OCI-LY7 (cell line): ENCODE measurements at regions not wholly inside any gene's neighbourhood (a gene's known extent, or its start where the extent isn't known, plus 50 kb on each side); places are given as distances from the start of the nearest gene placed in this dataset.

ENCODE experiments used
- BruUV-seq: library from RNA; stranded (reverse); fragments of 400-500 nt; replicated peaks from 2 replicates; lab custom pipeline; 2021; lab: Mats Ljungman, UMichigan
- CTCF ChIA-PET: fragments of 300-600 bp; sonication (Branson Sonifier 250); formaldehyde crosslinking; loops from one replicate; lab custom pipeline; 2022; ENCODE audit warnings: antibody characterized with exemption; ENCODE audit not compliant: unreplicated experiment; lab: Charles Lee
- POLR2A ChIA-PET: fragments of 300-600 bp; sonication (Branson Sonifier 250); formaldehyde crosslinking; loops from one replicate; lab custom pipeline; 2022; ENCODE audit warnings: antibody characterized with exemption; lab: Charles Lee
- DNase-seq: peaks from one replicate; pipeline ENCODE4 v3.0.0-alpha.2; 2015; ENCODE audit warnings: low spot score
- H2AFZ ChIP-seq: fragments of 200-600 bp; sonication (generic), shearing (Covaris generic); 2 replicates; pipeline ENCODE4 v1.6.1; 2014; ENCODE audit warnings: mild to moderate bottlenecking, antibody characterized with exemption, low read length, moderate library complexity
- H3K27ac ChIP-seq: fragments of 200-600 bp; sonication (generic); 2 replicates; pipeline ENCODE4 v1.5.1; 2014; ENCODE audit warnings: mixed run types, low read depth, mild to moderate bottlenecking, moderate library complexity, low read length, inconsistent platforms; ENCODE audit not compliant: poor library complexity, severe bottlenecking
- H3K36me3 ChIP-seq: fragments of 200-600 bp; sonication (generic); 2 replicates; pipeline ENCODE4 v1.6.1; 2014; ENCODE audit warnings: mild to moderate bottlenecking, antibody characterized with exemption, low read length, moderate library complexity, mixed read lengths; ENCODE audit not compliant: insufficient read depth
- H3K4me1 ChIP-seq: fragments of 200-600 bp; sonication (generic); 2 replicates; pipeline ENCODE4 v1.5.1; 2014; ENCODE audit warnings: mild to moderate bottlenecking, low read length; ENCODE audit not compliant: insufficient read depth, poor library complexity, severe bottlenecking
- H3K4me2 ChIP-seq: fragments of 200-600 bp; sonication (generic); 2 replicates; pipeline ENCODE4 v1.6.1; 2014; ENCODE audit warnings: mild to moderate bottlenecking, low read length
- H3K4me3 ChIP-seq: fragments of 200-600 bp; sonication (generic); 2 replicates; pipeline ENCODE4 v1.5.1; 2014; ENCODE audit warnings: mild to moderate bottlenecking, low read depth, low read length; ENCODE audit not compliant: poor library complexity, severe bottlenecking
- H3K79me2 ChIP-seq: fragments of 200-600 bp; sonication (generic); 2 replicates; pipeline ENCODE4 v1.6.1; 2016; ENCODE audit warnings: low read depth, mild to moderate bottlenecking, low read length, moderate library complexity, mixed read lengths; ENCODE audit not compliant: insufficient read depth
- H3K9me2 ChIP-seq: fragments of 200-600 bp; sonication (generic); 2 replicates; pipeline ENCODE4 v1.6.1; 2016; ENCODE audit warnings: mild to moderate bottlenecking, low read length, mixed read lengths; ENCODE audit not compliant: insufficient read depth
- H3K9me3 ChIP-seq: fragments of 200-600 bp; sonication (generic); 2 replicates; pipeline ENCODE4 v1.6.1; 2014; ENCODE audit warnings: mild to moderate bottlenecking, mixed run types, low read length, mixed read lengths
- H4K20me1 ChIP-seq: fragments of 200-600 bp; sonication (generic); 2 replicates; pipeline ENCODE4 v1.6.1; 2014; ENCODE audit warnings: mild to moderate bottlenecking, antibody characterized with exemption, low read length, moderate library complexity, mixed read lengths; ENCODE audit not compliant: insufficient read depth
- EZH2phosphoT487 ChIP-seq: fragments of 200-600 bp; sonication (generic); IDR thresholded peaks from 2 replicates; pipeline ENCODE4 v1.6.1; 2018; ENCODE audit warnings: low read depth, borderline replicate concordance, mild to moderate bottlenecking, mixed run types, antibody characterized with exemption, low read length, moderate library complexity, mixed read lengths
- intact Hi-C: fragments of 100-400 bp; cut with micrococcal nuclease; formaldehyde crosslinking; loops from one replicate; pipeline ENCODE4 v1.10.0; 2022; ENCODE audit not compliant: unreplicated experiment
- TF ChIP-seq, protein P1 (sequence below): fragments of 200-600 bp; sonication (generic); conservative IDR thresholded peaks from 2 replicates; pipeline ENCODE4 v1.5.1; 2014; ENCODE audit warnings: mild to moderate bottlenecking, antibody characterized with exemption, low read length, moderate library complexity, mixed read lengths

- no peak for DNase-seq
- intact Hi-C loops = no loop called here
- Histone ChIP-seq H2AFZ (no peak overlapping the region), H4K20me1 (no peaks in the 10 kb centered on the region), H3K36me3 (no peaks in the 10 kb centered on the region), H3K9me2 (no peaks in the 10 kb centered on the region), H3K4me2 (no peak overlapping the region), H3K9me3 (no peaks in the 10 kb centered on the region), H3K79me2 (no peaks in the 10 kb centered on the region), H3K27ac (no peak overlapping the region), H3K4me3 (no peak overlapping the region), H3K4me1 (no peaks in the 10 kb centered on the region)
- TF ChIP-seq, protein P1, sequence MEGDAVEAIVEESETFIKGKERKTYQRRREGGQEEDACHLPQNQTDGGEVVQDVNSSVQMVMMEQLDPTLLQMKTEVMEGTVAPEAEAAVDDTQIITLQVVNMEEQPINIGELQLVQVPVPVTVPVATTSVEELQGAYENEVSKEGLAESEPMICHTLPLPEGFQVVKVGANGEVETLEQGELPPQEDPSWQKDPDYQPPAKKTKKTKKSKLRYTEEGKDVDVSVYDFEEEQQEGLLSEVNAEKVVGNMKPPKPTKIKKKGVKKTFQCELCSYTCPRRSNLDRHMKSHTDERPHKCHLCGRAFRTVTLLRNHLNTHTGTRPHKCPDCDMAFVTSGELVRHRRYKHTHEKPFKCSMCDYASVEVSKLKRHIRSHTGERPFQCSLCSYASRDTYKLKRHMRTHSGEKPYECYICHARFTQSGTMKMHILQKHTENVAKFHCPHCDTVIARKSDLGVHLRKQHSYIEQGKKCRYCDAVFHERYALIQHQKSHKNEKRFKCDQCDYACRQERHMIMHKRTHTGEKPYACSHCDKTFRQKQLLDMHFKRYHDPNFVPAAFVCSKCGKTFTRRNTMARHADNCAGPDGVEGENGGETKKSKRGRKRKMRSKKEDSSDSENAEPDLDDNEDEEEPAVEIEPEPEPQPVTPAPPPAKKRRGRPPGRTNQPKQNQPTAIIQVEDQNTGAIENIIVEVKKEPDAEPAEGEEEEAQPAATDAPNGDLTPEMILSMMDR = no peak
- TF ChIP-seq EZH2phosphoT487 = no peak
- CTCF ChIA-PET = no interaction called here
- POLR2A ChIA-PET = no interaction called here
- BruUV-seq = no TSS peak
Measured at GRCh38 chr11:130634961-130635473, 186.6 kb downstream of the ADAMTS15 start.

DNA sequence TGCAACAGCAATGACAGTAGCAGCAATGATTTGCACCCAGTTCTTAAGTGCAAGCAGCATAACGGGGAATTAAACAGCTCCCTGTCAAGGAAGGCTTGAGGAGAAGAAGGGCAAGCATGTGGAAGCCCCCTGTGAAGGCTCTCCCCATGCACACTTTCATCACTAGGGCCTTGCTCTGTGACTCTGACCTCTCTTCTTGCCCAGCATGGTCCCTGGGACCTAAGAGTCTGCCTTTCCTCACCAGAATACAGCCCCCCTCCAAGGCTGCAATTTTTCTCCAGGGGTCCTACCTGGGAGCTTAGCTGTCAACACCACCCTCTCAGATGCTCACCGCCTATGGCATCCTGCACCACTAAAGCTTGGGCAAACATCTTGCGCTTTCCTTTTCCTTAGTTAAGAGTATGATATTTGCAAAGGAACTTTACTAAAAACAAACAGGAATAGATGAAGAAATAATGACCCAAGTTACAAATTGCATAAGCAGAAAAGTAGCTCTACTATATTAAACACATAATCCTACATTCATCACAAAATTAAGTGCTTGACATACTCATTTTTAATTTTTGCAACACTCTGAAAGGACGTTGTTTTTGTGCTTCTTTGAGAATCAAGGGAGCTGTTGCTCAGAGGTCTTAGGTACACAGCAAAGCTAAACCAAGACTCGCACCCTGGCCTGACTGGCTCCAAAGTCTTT lies 187.6 kb downstream of the ADAMTS15 start:
- no peaks in the 10 kb centered on the region for H3K36me3 ChIP-seq
- no peaks in the 10 kb centered on the region for H3K4me1 ChIP-seq
- H3K4me3 ChIP-seq = no peak overlapping the region
- no peaks in the 10 kb centered on the region for H3K9me3 ChIP-seq
- ChIA-PET POLR2A (interaction anchor here (1.4 kb wide), 1 partner anchor 17 kb away, joined by 3 read pairs; no protein-coding TSS in a partner anchor), CTCF (no interaction called here)
- no peak overlapping the region for H3K27ac ChIP-seq
- no peak overlapping the region for H2AFZ ChIP-seq
- no peaks in the 10 kb centered on the region for H3K79me2 ChIP-seq
- H3K4me2 ChIP-seq = no peak overlapping the region
- no TSS peak for BruUV-seq
- TF ChIP-seq EZH2phosphoT487 = no peak
- intact Hi-C loops = no loop called here
- no peak for DNase-seq
- H3K9me2 ChIP-seq = no peaks in the 10 kb centered on the region
- H4K20me1 ChIP-seq = no peaks in the 10 kb centered on the region

GRCh38 chr11:130636722-130637464 lies 188.4 kb downstream of the ADAMTS15 start:
- Histone ChIP-seq H4K20me1 (no peaks in the 10 kb centered on the region), H3K27ac (no peak overlapping the region), H3K9me2 (no peaks in the 10 kb centered on the region), H3K79me2 (no peaks in the 10 kb centered on the region), H3K9me3 (no peaks in the 10 kb centered on the region), H3K4me3 (no peak overlapping the region), H3K4me1 (no peaks in the 10 kb centered on the region), H3K4me2 (no peak overlapping the region), H3K36me3 (no peaks in the 10 kb centered on the region), H2AFZ (no peak overlapping the region)
- DNase-seq = no peak
- TF ChIP-seq, protein P1 = no peak
- no peak for TF ChIP-seq EZH2phosphoT487
- CTCF ChIA-PET = no interaction called here
- intact Hi-C loops = no loop called here
- POLR2A ChIA-PET = interaction anchor here (1.4 kb wide), 1 partner anchor 16 kb away, joined by 3 read pairs; no protein-coding TSS in a partner anchor
- no TSS peak for BruUV-seq
